Glutamatergic neuron (in vitro differentiated cells): ENCODE measurements at regions not wholly inside any gene's neighbourhood (a gene's known extent, or its start where the extent isn't known, plus 50 kb on each side); places are given as distances from the start of the nearest gene placed in this dataset.

Source experiments
- DNase-seq: peaks from one replicate; pipeline ENCODE4 v3.0.0; 2022
- H3K27ac Mint-ChIP-seq: one replicate; pipeline ENCODE4 v1.8.0; 2020; ENCODE audit warnings: mild to moderate bottlenecking, mixed read lengths, inconsistent platforms; ENCODE audit not compliant: unreplicated experiment
- H3K27me3 Mint-ChIP-seq: one replicate; pipeline ENCODE4 v1.8.0; 2020; ENCODE audit warnings: mild to moderate bottlenecking, moderate library complexity, mixed read lengths, inconsistent platforms; ENCODE audit not compliant: unreplicated experiment
- H3K36me3 Mint-ChIP-seq: one replicate; pipeline ENCODE4 v1.8.0; 2020; ENCODE audit warnings: mild to moderate bottlenecking, mixed read lengths, inconsistent platforms; ENCODE audit not compliant: unreplicated experiment
- H3K4me1 Mint-ChIP-seq: one replicate; pipeline ENCODE4 v1.8.0; 2020; ENCODE audit warnings: mild to moderate bottlenecking, low read depth, mixed read lengths, inconsistent platforms; ENCODE audit not compliant: unreplicated experiment
- H3K4me3 Mint-ChIP-seq: one replicate; pipeline ENCODE4 v1.8.0; 2020; ENCODE audit warnings: mild to moderate bottlenecking, mixed read lengths, inconsistent platforms; ENCODE audit not compliant: unreplicated experiment
- H3K9me3 Mint-ChIP-seq: one replicate; pipeline ENCODE4 v1.8.0; 2020; ENCODE audit warnings: mild to moderate bottlenecking, moderate library complexity, mixed read lengths, inconsistent platforms; ENCODE audit not compliant: unreplicated experiment
- TF ChIP-seq, protein P1 (sequence below): fragments of 200-600 bp; sonication (generic); IDR thresholded peaks from one replicate; pipeline ENCODE4 v1.5.0; 2021; ENCODE audit not compliant: partially characterized antibody, unreplicated experiment

DNA sequence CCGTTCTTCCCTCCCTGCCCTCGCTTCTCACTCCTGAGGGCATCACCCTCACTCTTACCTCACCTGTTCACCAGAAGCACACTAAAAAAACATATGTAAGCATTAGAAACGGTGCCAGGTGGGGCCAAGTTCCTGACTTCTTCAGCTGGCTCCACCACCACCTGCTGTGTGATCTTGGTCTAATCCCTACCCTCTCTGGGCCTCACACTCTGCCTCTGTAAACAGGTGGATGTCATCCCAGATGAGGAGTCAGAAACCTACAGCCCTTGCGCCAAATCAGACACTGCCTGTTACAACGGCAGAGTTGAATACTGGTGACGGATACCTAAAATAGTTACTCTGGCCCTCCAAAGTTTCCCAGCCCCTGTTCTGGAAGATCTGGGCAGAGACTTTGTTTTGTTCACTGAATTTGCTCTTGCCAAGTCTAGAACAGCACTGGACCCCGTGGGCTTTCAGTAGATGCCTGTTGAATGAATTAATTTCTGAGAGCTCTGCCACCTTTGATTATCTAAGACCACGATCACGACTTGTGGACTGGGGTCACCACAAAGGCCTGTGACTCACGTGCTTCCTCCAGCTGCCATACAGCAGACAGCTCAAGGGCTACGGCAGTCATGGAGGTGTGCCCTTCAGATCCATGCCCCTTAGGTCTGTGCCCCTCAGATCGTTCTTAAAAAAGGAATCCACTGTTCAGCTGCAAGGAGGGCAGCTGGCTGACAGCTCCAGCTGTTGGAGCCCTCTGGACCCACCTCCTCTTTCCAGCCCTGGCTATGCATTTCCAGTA is 71.9 kb downstream of the GSC start:
- peaks cover 9% of the 10 kb centered on the region for H3K27me3 Mint-ChIP-seq
- DNase-seq = no peak
- TF ChIP-seq, protein P1, sequence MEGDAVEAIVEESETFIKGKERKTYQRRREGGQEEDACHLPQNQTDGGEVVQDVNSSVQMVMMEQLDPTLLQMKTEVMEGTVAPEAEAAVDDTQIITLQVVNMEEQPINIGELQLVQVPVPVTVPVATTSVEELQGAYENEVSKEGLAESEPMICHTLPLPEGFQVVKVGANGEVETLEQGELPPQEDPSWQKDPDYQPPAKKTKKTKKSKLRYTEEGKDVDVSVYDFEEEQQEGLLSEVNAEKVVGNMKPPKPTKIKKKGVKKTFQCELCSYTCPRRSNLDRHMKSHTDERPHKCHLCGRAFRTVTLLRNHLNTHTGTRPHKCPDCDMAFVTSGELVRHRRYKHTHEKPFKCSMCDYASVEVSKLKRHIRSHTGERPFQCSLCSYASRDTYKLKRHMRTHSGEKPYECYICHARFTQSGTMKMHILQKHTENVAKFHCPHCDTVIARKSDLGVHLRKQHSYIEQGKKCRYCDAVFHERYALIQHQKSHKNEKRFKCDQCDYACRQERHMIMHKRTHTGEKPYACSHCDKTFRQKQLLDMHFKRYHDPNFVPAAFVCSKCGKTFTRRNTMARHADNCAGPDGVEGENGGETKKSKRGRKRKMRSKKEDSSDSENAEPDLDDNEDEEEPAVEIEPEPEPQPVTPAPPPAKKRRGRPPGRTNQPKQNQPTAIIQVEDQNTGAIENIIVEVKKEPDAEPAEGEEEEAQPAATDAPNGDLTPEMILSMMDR = no peak
- H3K9me3 Mint-ChIP-seq = peaks cover 6% of the 10 kb centered on the region
- no peak overlapping the region for H3K27ac Mint-ChIP-seq
- no peak overlapping the region for H3K4me3 Mint-ChIP-seq
- no peaks in the 10 kb centered on the region for H3K36me3 Mint-ChIP-seq
- no peaks in the 10 kb centered on the region for H3K4me1 Mint-ChIP-seq

DNA sequence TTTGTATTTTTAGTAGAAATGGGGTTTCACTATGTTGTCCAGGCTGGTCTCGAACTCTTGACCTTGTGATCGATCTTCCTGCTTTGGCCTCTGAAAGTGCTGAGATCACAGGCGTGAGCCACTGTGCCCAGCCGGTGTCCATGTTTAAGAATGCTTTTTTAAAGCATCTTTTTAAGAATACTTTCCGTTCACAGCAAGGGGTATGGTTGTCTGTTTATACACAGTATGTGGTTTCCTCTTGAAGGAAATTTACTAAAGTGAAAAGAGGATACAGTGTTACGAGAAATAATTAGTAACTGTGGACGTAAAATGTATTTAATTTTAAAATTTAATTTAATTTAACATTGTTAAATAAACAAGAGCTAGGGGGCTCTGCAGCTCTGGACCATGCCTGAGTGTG is 73.4 kb downstream of the GSC start:
- H3K27ac Mint-ChIP-seq = no peak overlapping the region
- TF ChIP-seq, protein P1 = no peak
- H3K27me3 Mint-ChIP-seq = peaks cover 7% of the 10 kb centered on the region

DNA sequence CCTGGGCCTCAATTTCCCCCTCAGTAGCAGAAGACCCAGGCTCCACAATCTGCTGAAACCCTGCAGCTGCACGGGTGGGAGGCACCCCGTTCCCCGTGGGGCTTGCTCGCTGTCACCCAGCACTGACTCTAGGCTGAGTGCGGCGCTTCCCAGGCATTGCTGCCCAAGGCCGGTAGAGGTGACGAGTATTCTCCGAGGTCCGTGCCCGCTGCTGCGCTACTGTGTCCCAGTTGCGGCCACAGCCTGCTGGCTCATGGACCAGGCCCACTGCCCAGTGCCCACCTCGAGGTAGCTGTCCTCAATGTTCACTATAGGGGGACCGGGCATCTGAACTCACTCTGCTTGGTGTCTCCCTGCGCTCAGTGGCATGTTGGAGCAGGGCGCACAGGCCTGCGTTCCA is 74.7 kb downstream of the GSC start:
- TF ChIP-seq, protein P1 = no peak
- no peak overlapping the region for H3K27ac Mint-ChIP-seq
- no peaks in the 10 kb centered on the region for H3K36me3 Mint-ChIP-seq
- no peak for DNase-seq
- H3K9me3 Mint-ChIP-seq = peaks cover 2% of the 10 kb centered on the region
- H3K27me3 Mint-ChIP-seq = peaks cover 7% of the 10 kb centered on the region
- H3K4me1 Mint-ChIP-seq = peaks cover 2% of the 10 kb centered on the region
- no peak overlapping the region for H3K4me3 Mint-ChIP-seq

More for the DNA sequence above, 73.4 kb downstream of the GSC start:
- no peak overlapping the region for H3K4me3 Mint-ChIP-seq
- no peak for DNase-seq
- peaks cover 2% of the 10 kb centered on the region for H3K4me1 Mint-ChIP-seq
- H3K36me3 Mint-ChIP-seq = no peaks in the 10 kb centered on the region
- peaks cover 4% of the 10 kb centered on the region for H3K9me3 Mint-ChIP-seq

DNA sequence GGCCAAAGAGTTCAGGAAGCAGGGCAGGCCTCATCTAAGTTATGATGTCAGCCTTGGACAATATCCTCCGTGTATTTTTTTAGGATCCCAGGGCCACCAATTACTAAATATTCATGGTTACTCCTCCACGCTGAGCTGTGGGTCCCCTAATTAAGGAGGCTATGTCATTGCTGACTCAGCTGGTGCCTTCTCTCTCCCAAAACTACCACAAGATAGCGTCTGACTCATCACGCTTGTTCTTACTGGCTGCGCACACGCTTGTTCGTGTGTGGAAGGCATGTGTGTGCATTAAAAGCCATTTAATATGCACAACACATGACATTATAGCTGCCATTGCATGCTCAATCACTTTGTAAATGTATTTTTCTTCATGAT is 78.3 kb downstream of the GSC start:
- no peaks in the 10 kb centered on the region for H3K36me3 Mint-ChIP-seq

More for the DNA sequence above, 78.3 kb downstream of the GSC start:
- H3K27ac Mint-ChIP-seq = no peak overlapping the region
- DNase-seq = no peak
- H3K4me1 Mint-ChIP-seq = peaks cover 2% of the 10 kb centered on the region
- peaks cover 4% of the 10 kb centered on the region for H3K27me3 Mint-ChIP-seq
- no peaks in the 10 kb centered on the region for H3K9me3 Mint-ChIP-seq
- no peak overlapping the region for H3K4me3 Mint-ChIP-seq
- TF ChIP-seq, protein P1 = no peak
